H1 (cell line): ENCODE measurements at regions not wholly inside any gene's neighbourhood (a gene's known extent, or its start where the extent isn't known, plus 50 kb on each side); places are given as distances from the start of the nearest gene placed in this dataset.
A peak's percentile ranks its signal among the peaks of the same experiment; 100 is the strongest.

Experiments used
- CTCF ChIA-PET: fragments of 300-600 bp; sonication (Branson Sonifier 250); formaldehyde crosslinking; loops from one replicate; lab custom pipeline; 2021; ENCODE audit not compliant: partially characterized antibody; lab: Charles Lee
- POLR2A ChIA-PET: fragments of 300-600 bp; sonication (Branson Sonifier 250); formaldehyde crosslinking; loops from one replicate; lab custom pipeline; 2021; ENCODE audit warnings: inconsistent platforms; ENCODE audit not compliant: partially characterized antibody; lab: Charles Lee
- DNase-seq, 2 experiments: peaks; one replicate each; pipeline versions ENCODE4 v3.0.0 to v3.0.0-alpha.2; 2010 to 2022; ENCODE audit warnings: low spot score in 2 of 2, low read depth in 1 of 2, mixed read lengths in 1 of 2
- FAIRE-seq: peaks from 2 replicates; lab custom pipeline; 2011; peaks lifted over from hg19 to GRCh38; lab: Jason Lieb, UNC
- H2AFZ ChIP-seq: 2 replicates; pipeline ENCODE4 v1.8.1; 2012; ENCODE audit warnings: low read length, inconsistent platforms
- H2AK5ac ChIP-seq: 2 replicates; pipeline ENCODE4 v1.6.1; 2013; ENCODE audit warnings: low read depth, low read length
- H2BK120ac ChIP-seq: replicated peaks from 2 replicates; pipeline ENCODE3; 2013; ENCODE audit warnings: low read depth, low read length, inconsistent platforms
- H2BK12ac ChIP-seq: 2 replicates; pipeline ENCODE4 v1.6.1; 2013; ENCODE audit warnings: low read depth, low read length
- H2BK15ac ChIP-seq: 2 replicates; pipeline ENCODE4 v1.6.1; 2013; ENCODE audit warnings: low read length
- H2BK20ac ChIP-seq: 2 replicates; pipeline ENCODE4 v1.6.1; 2013; ENCODE audit warnings: low read length
- H2BK5ac ChIP-seq: 2 replicates; pipeline ENCODE4 v1.6.1; 2013; ENCODE audit warnings: low read depth, low read length
- H3K14ac ChIP-seq: 2 replicates; pipeline ENCODE4 v1.6.1; 2013; ENCODE audit warnings: inconsistent platforms; ENCODE audit not compliant: insufficient read length
- H3K18ac ChIP-seq: 2 replicates; pipeline ENCODE4 v1.6.1; 2013; ENCODE audit warnings: low read length; ENCODE audit errors: extremely low read depth
- H3K23ac ChIP-seq: 2 replicates; pipeline ENCODE4 v1.6.1; 2013; ENCODE audit warnings: inconsistent platforms; ENCODE audit not compliant: insufficient read length
- H3K23me2 ChIP-seq: 2 replicates; pipeline ENCODE4 v1.6.1; 2013; ENCODE audit warnings: low read depth, low read length
- H3K27ac ChIP-seq: 2 replicates; pipeline ENCODE4 v1.6.1; 2011; ENCODE audit warnings: low read depth, low read length, inconsistent platforms
- H3K27me3 ChIP-seq, 4 experiments: replicated peaks in 1 of 4; 1 replicate in 1 of 4; 2 replicates in 3 of 4; pipeline versions ENCODE4 v1.6.1 to v1.8.1; 2011 to 2013; ENCODE audit warnings: low read length in 3 of 4, mild to moderate bottlenecking in 3 of 4, inconsistent platforms in 2 of 4, mixed read lengths in 2 of 4, moderate library complexity in 1 of 4; ENCODE audit not compliant: control insufficient read depth in 3 of 4, insufficient read depth in 3 of 4; ENCODE audit errors: extremely low read depth in 1 of 4
- H3K36me3 ChIP-seq, 4 experiments: 2 replicates each; pipeline versions ENCODE4 v1.6.1 to v1.8.1; 2011 to 2013; ENCODE audit warnings: mild to moderate bottlenecking in 4 of 4, low read length in 3 of 4, moderate library complexity in 2 of 4, control low read depth in 1 of 4, inconsistent platforms in 1 of 4; ENCODE audit not compliant: insufficient read depth in 4 of 4, control insufficient read depth in 2 of 4
- H3K4ac ChIP-seq: replicated peaks from 2 replicates; pipeline ENCODE3; 2013; ENCODE audit warnings: low read length, low read depth, mixed read lengths, inconsistent platforms; ENCODE audit not compliant: insufficient read length
- H3K4me1 ChIP-seq, 4 experiments: replicated peaks in 1 of 4; 1 replicate in 1 of 4; 2 replicates in 3 of 4; pipeline versions ENCODE4 v1.6.1 to v1.8.1; 2011 to 2013; ENCODE audit warnings: low read length in 3 of 4, inconsistent platforms in 2 of 4, mixed read lengths in 1 of 4; ENCODE audit not compliant: insufficient read depth in 4 of 4, control insufficient read depth in 3 of 4
- H3K4me2 ChIP-seq, 2 experiments: 2 replicates each; pipeline versions ENCODE4 v1.6.1 to v1.8.1; 2011 to 2013; ENCODE audit warnings: low read depth in 2 of 2, low read length in 2 of 2, control low read depth in 1 of 2, inconsistent platforms in 1 of 2, mild to moderate bottlenecking in 1 of 2; ENCODE audit not compliant: insufficient read depth in 1 of 2
- H3K4me3 ChIP-seq, 4 experiments: fragments of 200-600, 300-600 bp in 1 of 4; sonication (generic), shearing (Covaris generic), sonication (Bioruptor Twin) in 1 of 4; 2 replicates each; pipeline versions ENCODE4 v1.5.1 to v1.8.1; 2011 to 2016; ENCODE audit warnings: low read length in 4 of 4, low read depth in 3 of 4, control low read depth in 2 of 4, inconsistent platforms in 2 of 4, mild to moderate bottlenecking in 2 of 4, mixed read lengths in 1 of 4, moderate library complexity in 1 of 4; ENCODE audit not compliant: insufficient read depth in 2 of 4; ENCODE audit errors: extremely low read depth in 1 of 4
- H3K56ac ChIP-seq: replicated peaks from 2 replicates; pipeline ENCODE3; 2013; ENCODE audit warnings: low read depth, mild to moderate bottlenecking, mixed read lengths, low read length, inconsistent platforms; ENCODE audit not compliant: insufficient read length
- H3K79me1 ChIP-seq: 2 replicates; pipeline ENCODE4 v1.6.1; 2013; ENCODE audit warnings: low read depth, low read length, control low read depth
- H3K79me2 ChIP-seq, 2 experiments: 2 replicates each; pipeline versions ENCODE4 v1.6.1 to v1.8.1; 2012 to 2013; ENCODE audit warnings: low read length in 2 of 2, mild to moderate bottlenecking in 2 of 2, inconsistent platforms in 1 of 2; ENCODE audit not compliant: insufficient read depth in 2 of 2, control insufficient read depth in 1 of 2
- H3K9ac ChIP-seq, 4 experiments: replicated peaks in 1 of 4; 1 replicate in 1 of 4; 2 replicates in 3 of 4; pipeline versions ENCODE4 v1.6.1 to v1.8.1; 2011 to 2013; ENCODE audit warnings: low read depth in 3 of 4, low read length in 3 of 4, control low read depth in 2 of 4, mild to moderate bottlenecking in 2 of 4, moderate library complexity in 2 of 4, inconsistent platforms in 1 of 4; ENCODE audit errors: extremely low read depth in 1 of 4
- H3K9me3 ChIP-seq, 2 experiments: 2 replicates each; pipeline versions ENCODE4 v1.6.1 to v1.8.1; 2012 to 2013; ENCODE audit warnings: mild to moderate bottlenecking in 2 of 2, moderate library complexity in 2 of 2, control low read depth in 1 of 2, inconsistent platforms in 1 of 2, low read depth in 1 of 2, low read length in 1 of 2, mixed read lengths in 1 of 2; ENCODE audit not compliant: insufficient read depth in 2 of 2
- H4K20me1 ChIP-seq, 2 experiments: replicated peaks in 1 of 2; 2 replicates each; pipeline versions ENCODE3 to v1.8.1; 2011 to 2013; ENCODE audit warnings: inconsistent platforms in 2 of 2, low read length in 2 of 2, mild to moderate bottlenecking in 1 of 2; ENCODE audit not compliant: insufficient read depth in 2 of 2, control insufficient read depth in 1 of 2
- H4K5ac ChIP-seq: 2 replicates; pipeline ENCODE4 v1.6.1; 2013; ENCODE audit warnings: low read length, low read depth, mixed read lengths, inconsistent platforms; ENCODE audit not compliant: insufficient read length
- H4K8ac ChIP-seq: 2 replicates; pipeline ENCODE4 v1.8.0; 2013; ENCODE audit warnings: mild to moderate bottlenecking, moderate library complexity, low read length, inconsistent platforms; ENCODE audit not compliant: insufficient read depth; ENCODE audit errors: extremely low read depth
- H4K91ac ChIP-seq: replicated peaks from 2 replicates; pipeline ENCODE3; 2013; ENCODE audit warnings: low read length, mixed read lengths, inconsistent platforms; ENCODE audit not compliant: insufficient read length
- ATF3 ChIP-seq: IDR thresholded peaks from 2 replicates; pipeline ENCODE4 v1.6.1; 2011; ENCODE audit warnings: low read depth, mild to moderate bottlenecking, low read length; ENCODE audit not compliant: insufficient read depth
- BCL11A ChIP-seq, 2 experiments: IDR thresholded peaks; one replicate each; pipeline ENCODE4 v1.6.1; 2011; ENCODE audit warnings: low read depth in 2 of 2, low read length in 2 of 2, mild to moderate bottlenecking in 2 of 2
- FOSL1 ChIP-seq: IDR thresholded peaks from 2 replicates; pipeline ENCODE4 v1.6.1; 2011; ENCODE audit warnings: mild to moderate bottlenecking, low read depth, low read length, moderate library complexity; ENCODE audit not compliant: insufficient read depth
- GABPA ChIP-seq: IDR thresholded peaks from 2 replicates; pipeline ENCODE4 v1.6.1; 2011; ENCODE audit warnings: mild to moderate bottlenecking, low read length, moderate library complexity, borderline replicate concordance; ENCODE audit not compliant: insufficient read depth
- HDAC6 ChIP-seq: IDR thresholded peaks from one replicate; pipeline ENCODE4 v1.7.1; 2012; ENCODE audit warnings: low read depth, mild to moderate bottlenecking, inconsistent platforms, low read length, moderate library complexity
- POLR2AphosphoS5 ChIP-seq: IDR thresholded peaks from 2 replicates; pipeline ENCODE4 v1.6.1; 2011; ENCODE audit warnings: low read depth, low read length
- RAD21 ChIP-seq, 2 experiments: IDR thresholded peaks in 1 of 2; conservative IDR thresholded peaks in 1 of 2; 2 replicates each; pipeline ENCODE4 v1.6.1; 2011; ENCODE audit warnings: low read depth in 2 of 2, low read length in 2 of 2, improper control_type of control experiment in 1 of 2, inconsistent platforms in 1 of 2, mild to moderate bottlenecking in 1 of 2, moderate library complexity in 1 of 2
- SP1 ChIP-seq: IDR thresholded peaks from 2 replicates; pipeline ENCODE4 v1.6.1; 2011; ENCODE audit warnings: low read depth, low read length
- WGBS, 2 experiments: shearing (Covaris generic) in 1 of 2; methylation state at CpG; one replicate each; pipeline versions ENCODE4 v1.1.6 to v1.1.7; 2013 to 2015; ENCODE audit warnings: low lambda C conversion rate in 2 of 2, mixed read lengths in 2 of 2, inconsistent platforms in 1 of 2, low coverage in 1 of 2, missing lambda C conversion rate in 1 of 2; ENCODE audit not compliant: insufficient replicate concordance in 2 of 2, insufficient coverage in 1 of 2, insufficient read length in 1 of 2; ENCODE audit errors: extremely low coverage in 1 of 2, missing lambda C conversion rate in 1 of 2; 5-methylcytosine and 5-hydroxymethylcytosine counted together
- TF ChIP-seq, protein P1 (sequence below), 3 experiments: IDR thresholded peaks; 1 replicate in 2 of 3; 2 replicates in 1 of 3; pipeline versions ENCODE4 v1.5.1 to v1.6.1; 2011; ENCODE audit warnings: low read length in 3 of 3, mild to moderate bottlenecking in 3 of 3, inconsistent platforms in 2 of 3, low read depth in 1 of 3, moderate library complexity in 1 of 3; ENCODE audit not compliant: insufficient read depth in 1 of 3; ENCODE audit errors: control extremely low read depth in 1 of 3

- no peaks in the 10 kb centered on the region for H3K23me2 ChIP-seq
- no peak overlapping the region for H3K4me3 ChIP-seq
- H3K14ac ChIP-seq: no peak overlapping the region
- H3K4ac ChIP-seq: no peak overlapping the region
- H2AK5ac ChIP-seq: no peak overlapping the region
- no peaks in the 10 kb centered on the region for H4K20me1 ChIP-seq
- DNase-seq (peak in 1 of 2 experiments; percentile 9), FAIRE-seq (peak; percentile 65)
- H3K4me2 ChIP-seq: no peak overlapping the region
- H3K23ac ChIP-seq: no peak overlapping the region
- H2BK5ac ChIP-seq: no peak overlapping the region
- no peak overlapping the region for H2BK12ac ChIP-seq
- H2BK20ac ChIP-seq: no peak overlapping the region
- no peak overlapping the region for H4K8ac ChIP-seq
- H3K4me1 ChIP-seq: no peaks in the 10 kb centered on the region
- no peaks in the 10 kb centered on the region for H3K79me2 ChIP-seq
- WGBS, 2 experiments: 70% methylated on average over 4 of the region's 4 CpGs; no CpG with 5 or more reads in 1 of the 2 experiments
- no peak overlapping the region for H3K56ac ChIP-seq
- H2BK120ac ChIP-seq: no peak overlapping the region
- no peak overlapping the region for H3K18ac ChIP-seq
- TF ChIP-seq POLR2AphosphoS5: no peak
- no peak for TF ChIP-seq BCL11A (IDR thresholded peaks at IDR 0.05; ENCODE audit: low read depth in 2 of 2, low read length in 2 of 2)
- no peak for TF ChIP-seq FOSL1
- TF ChIP-seq, protein P1, sequence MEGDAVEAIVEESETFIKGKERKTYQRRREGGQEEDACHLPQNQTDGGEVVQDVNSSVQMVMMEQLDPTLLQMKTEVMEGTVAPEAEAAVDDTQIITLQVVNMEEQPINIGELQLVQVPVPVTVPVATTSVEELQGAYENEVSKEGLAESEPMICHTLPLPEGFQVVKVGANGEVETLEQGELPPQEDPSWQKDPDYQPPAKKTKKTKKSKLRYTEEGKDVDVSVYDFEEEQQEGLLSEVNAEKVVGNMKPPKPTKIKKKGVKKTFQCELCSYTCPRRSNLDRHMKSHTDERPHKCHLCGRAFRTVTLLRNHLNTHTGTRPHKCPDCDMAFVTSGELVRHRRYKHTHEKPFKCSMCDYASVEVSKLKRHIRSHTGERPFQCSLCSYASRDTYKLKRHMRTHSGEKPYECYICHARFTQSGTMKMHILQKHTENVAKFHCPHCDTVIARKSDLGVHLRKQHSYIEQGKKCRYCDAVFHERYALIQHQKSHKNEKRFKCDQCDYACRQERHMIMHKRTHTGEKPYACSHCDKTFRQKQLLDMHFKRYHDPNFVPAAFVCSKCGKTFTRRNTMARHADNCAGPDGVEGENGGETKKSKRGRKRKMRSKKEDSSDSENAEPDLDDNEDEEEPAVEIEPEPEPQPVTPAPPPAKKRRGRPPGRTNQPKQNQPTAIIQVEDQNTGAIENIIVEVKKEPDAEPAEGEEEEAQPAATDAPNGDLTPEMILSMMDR (IDR thresholded peaks at IDR 0.05; ENCODE audit: control extremely low read depth in 1 of 3, insufficient read depth in 1 of 3, low read depth in 1 of 3, low read length in 3 of 3): peak in 2 of 3 experiments; percentile 38 to 39; a peak in 3 of 4 replicates
- no peak for TF ChIP-seq SP1
- TF ChIP-seq ATF3: no peak
- peak; percentile 60 to 62 for TF ChIP-seq RAD21 (IDR thresholded peaks at IDR 0.05 in 1 of 2, conservative IDR thresholded peaks at IDR 0.05 in 1 of 2; ENCODE audit: low read depth in 2 of 2, low read length in 2 of 2)
- TF ChIP-seq HDAC6: no peak
- TF ChIP-seq GABPA: no peak
- ChIA-PET POLR2A (no interaction called here), CTCF (interaction anchor here (0.6 to 1.8 kb wide), 14 partner anchors 10 to 1592 kb away, joined by 3 to 7 read pairs (median 3); no protein-coding TSS in a partner anchor)
- H4K5ac ChIP-seq: no peak overlapping the region
- 0 out of 4 replicates have a peak, but pooled peaks cover 4 to 8% of the 10 kb centered on the region in 2 experiments for H3K9me3 ChIP-seq
- H3K27ac ChIP-seq: no peak overlapping the region
- no peaks in the 10 kb centered on the region for H3K36me3 ChIP-seq
- H2BK15ac ChIP-seq: no peak overlapping the region
- no peaks in the 10 kb centered on the region for H3K27me3 ChIP-seq
- no peaks in the 10 kb centered on the region for H3K79me1 ChIP-seq
- no peak overlapping the region for H2AFZ ChIP-seq
- no peak overlapping the region for H4K91ac ChIP-seq
- H3K9ac ChIP-seq: no peak overlapping the region
Measured at GRCh38 chr7:124996778-124997177, 67.2 kb upstream of the POT1 start.
